Tibial nerve (tissue), 3 donors: ENCODE measurements at regions not wholly inside any gene's neighbourhood (a gene's known extent, or its start where the extent isn't known, plus 50 kb on each side); places are given as distances from the start of the nearest gene placed in this dataset.

Source experiments
- CTCF ChIP-seq, 5 experiments: fragments of 200-600 bp in 3 of 5; fragments of 450-650 bp in 2 of 5; sonication (generic) in 3 of 5; IDR thresholded peaks; one replicate each; pipeline ENCODE4 v1.5.1; 2016 to 2019; ENCODE audit warnings: antibody characterized with exemption in 5 of 5, mild to moderate bottlenecking in 3 of 5, moderate library complexity in 2 of 5
- POLR2A ChIP-seq, 2 donors: fragments of 450-650 bp; IDR thresholded peaks; one replicate each; pipeline ENCODE4 v1.6.1; 2017; ENCODE audit warnings: antibody characterized with exemption in 2 of 2, mild to moderate bottlenecking in 2 of 2, moderate library complexity in 2 of 2

- TF ChIP-seq CTCF (IDR thresholded peaks at IDR 0.05) (no peak), POLR2A (IDR thresholded peaks at IDR 0.05) (no peak)
Measured at GRCh38 chr13:90230311-90230710, 1117.2 kb upstream of the MIR17HG start.
